Stimulated activated CD4-positive, alpha-beta T cell treated with anti-CD3 and anti-CD28 coated beads, Interleukin-12 subunit alpha, Interleukin-12 subunit beta, amount 100 ng/mL, for 48 hours (primary cell): ENCODE measurements at regions not wholly inside any gene's neighbourhood (a gene's known extent, or its start where the extent isn't known, plus 50 kb on each side); places are given as distances from the start of the nearest gene placed in this dataset.
"Not testable (repeated sequence)": the region's sequence is repeated elsewhere in the genome, so short reads cannot be mapped to it uniquely, and the experiment has no call there.

Source experiments
- DNase-seq, 3 donors: peaks; one replicate each; pipeline ENCODE4 v3.0.0-alpha.2; 2020; ENCODE audit warnings: low read depth in 2 of 3, low spot score in 1 of 3

- DNase-seq, result no peak
Observed at GRCh38 chr3:106836906-106837305, 540.3 kb upstream of the CCDC54 start.

- no peak for DNase-seq
Observed at GRCh38 chr3:106837616-106838015, 539.6 kb upstream of the CCDC54 start.

- no peak for DNase-seq
Observed at GRCh38 chr3:106839576-106840280, 537.5 kb upstream of the CCDC54 start.

GRCh38 chr3:106840319-106840718 is 536.9 kb upstream of the CCDC54 start:
- DNase-seq, result no peak

GRCh38 chr3:106842151-106842550 is 535.1 kb upstream of the CCDC54 start:
- DNase-seq, result no peak

- no peak for DNase-seq
Observed at GRCh38 chr3:106844638-106845037, 532.6 kb upstream of the CCDC54 start.

- DNase-seq, result no peak
Observed at GRCh38 chr3:106848099-106848498, 529.1 kb upstream of the CCDC54 start.

- DNase-seq, result no peak
Observed at GRCh38 chr3:106850437-106850836, 526.8 kb upstream of the CCDC54 start.

GRCh38 chr3:106858321-106858720 is 518.9 kb upstream of the CCDC54 start:
- not testable (repeated sequence) for DNase-seq

GRCh38 chr3:106860182-106860581 is 517.1 kb upstream of the CCDC54 start:
- no peak for DNase-seq

GRCh38 chr3:106862067-106862466 is 515.2 kb upstream of the CCDC54 start:
- no peak for DNase-seq

GRCh38 chr3:106877627-106878026 is 499.6 kb upstream of the CCDC54 start:
- no peak for DNase-seq

GRCh38 chr3:106880206-106880605 is 497.0 kb upstream of the CCDC54 start:
- no peak for DNase-seq

GRCh38 chr3:106881186-106881585 is 496.1 kb upstream of the CCDC54 start:
- DNase-seq, result no peak

- DNase-seq, result no peak
Observed at GRCh38 chr3:106882297-106882696, 494.9 kb upstream of the CCDC54 start.

GRCh38 chr3:106906074-106906473 is 471.2 kb upstream of the CCDC54 start:
- DNase-seq, result no peak

GRCh38 chr3:106908181-106908938 is 468.9 kb upstream of the CCDC54 start:
- DNase-seq, result no peak

GRCh38 chr3:106913111-106913698 is 464.0 kb upstream of the CCDC54 start:
- DNase-seq, result no peak

GRCh38 chr3:106913966-106914365 is 463.3 kb upstream of the CCDC54 start:
- DNase-seq, result no peak

GRCh38 chr3:106920609-106921008 is 456.6 kb upstream of the CCDC54 start:
- no peak for DNase-seq

- DNase-seq, result no peak
Observed at GRCh38 chr3:106929081-106929480, 448.2 kb upstream of the CCDC54 start.

- no peak for DNase-seq
Observed at GRCh38 chr3:106930086-106930485, 447.2 kb upstream of the CCDC54 start.
